ENCODE measurements at regions not wholly inside any gene's neighbourhood (a gene's known extent, or its start where the extent isn't known, plus 50 kb on each side); places are given as distances from the start of the nearest gene placed in this dataset.
"Not testable (repeated sequence)": the region's sequence is repeated elsewhere in the genome, so short reads cannot be mapped to it uniquely, and the experiment has no call there.

- DNase-seq (ENCODE audit: low read depth), result not testable (repeated sequence)
These were observed 190.7 kb downstream of the TTC6 start for GRCh38 chr14:37786114-37786625.

DNA sequence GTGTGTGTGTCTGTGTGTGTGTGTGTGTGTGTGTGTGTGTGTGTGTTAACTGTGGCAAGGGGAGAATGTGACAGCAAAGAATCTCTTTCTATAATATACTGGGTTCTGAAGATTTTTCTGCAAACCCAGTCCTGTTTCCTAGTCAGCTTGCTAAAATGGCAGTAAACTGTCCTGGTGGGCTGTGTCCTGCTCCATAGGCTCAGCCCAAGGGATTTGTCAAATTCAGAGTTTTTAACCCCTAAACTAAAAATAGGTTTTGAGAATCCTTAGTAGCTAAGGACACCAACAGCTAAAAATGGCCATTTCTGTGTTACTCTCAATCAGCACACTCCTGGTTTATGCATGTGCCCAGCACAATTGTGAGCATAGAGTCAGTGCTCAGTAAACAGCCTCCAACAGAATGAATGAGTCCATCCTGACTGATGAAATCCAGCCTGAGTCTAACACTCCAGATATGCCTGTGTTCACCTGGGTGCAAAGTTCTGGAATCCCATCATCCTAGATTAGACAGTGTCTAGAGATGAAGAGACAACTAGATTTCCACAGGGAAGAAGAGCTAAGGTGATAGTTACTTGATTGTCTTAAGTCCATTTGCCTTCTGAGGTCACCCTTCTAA lies 192.6 kb downstream of the TTC6 start:
- DNase-seq (ENCODE audit: low read depth), result no peak

DNA sequence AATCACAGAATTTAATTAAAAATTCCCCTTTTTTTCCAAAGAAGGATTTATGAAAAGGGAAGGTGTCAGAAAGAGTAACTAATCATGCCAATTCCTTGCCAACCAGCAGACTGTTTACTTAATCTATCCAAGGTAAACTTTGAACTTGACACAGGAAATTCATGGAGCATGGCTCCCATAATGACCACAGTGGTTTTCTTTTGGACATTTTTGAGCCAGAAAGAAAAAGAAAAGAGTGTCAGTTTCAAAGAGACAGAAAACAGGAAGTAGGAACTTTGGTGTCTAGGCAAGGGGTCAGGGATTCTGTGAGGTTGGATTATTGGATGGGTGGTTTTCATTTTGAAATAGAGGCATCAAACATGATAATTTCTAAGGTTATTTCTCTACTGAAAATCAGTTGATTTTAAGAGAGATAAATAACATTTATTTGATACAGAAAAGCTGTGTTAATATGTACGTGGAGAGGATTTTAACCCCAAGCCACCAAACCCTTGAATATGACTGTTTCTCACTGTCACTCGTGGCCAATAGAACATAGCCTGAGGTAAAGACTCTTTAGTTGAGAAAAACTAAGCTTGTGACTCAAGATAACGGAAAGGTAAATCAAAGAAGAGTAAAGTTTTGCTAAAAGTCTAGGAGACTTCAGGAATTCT lies 196.1 kb downstream of the TTC6 start:
- DNase-seq (ENCODE audit: low read depth), result no peak

GRCh38 chr14:37792124-37792523 lies 196.7 kb downstream of the TTC6 start:
- DNase-seq (ENCODE audit: low read depth), result no peak

- DNase-seq (ENCODE audit: low read depth), result no peak
These were observed 201.4 kb downstream of the TTC6 start for GRCh38 chr14:37796703-37797416.

DNA sequence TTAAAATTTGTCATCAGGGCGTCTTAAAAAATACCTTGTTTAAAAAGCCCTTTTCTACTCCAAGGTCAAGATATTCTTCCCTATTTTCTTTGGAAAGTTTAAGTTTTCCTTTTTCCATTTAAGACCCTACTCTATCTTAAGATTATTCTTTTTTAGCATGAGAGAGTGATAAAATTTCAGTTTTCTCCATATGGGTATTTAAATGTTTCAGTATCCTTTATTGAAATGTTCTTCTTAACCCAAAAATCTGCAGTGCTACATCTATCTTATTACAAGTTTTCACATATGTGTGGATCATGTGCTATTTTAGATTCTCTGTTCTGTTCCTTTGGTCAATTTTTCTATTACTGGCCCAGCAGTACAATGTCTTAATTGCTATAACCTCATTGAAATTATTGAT lies 202.2 kb downstream of the TTC6 start:
- no peak for DNase-seq (ENCODE audit: low read depth)

GRCh38 chr14:37807722-37808121 lies 212.3 kb downstream of the TTC6 start:
- no peak for DNase-seq (ENCODE audit: low read depth)

DNA sequence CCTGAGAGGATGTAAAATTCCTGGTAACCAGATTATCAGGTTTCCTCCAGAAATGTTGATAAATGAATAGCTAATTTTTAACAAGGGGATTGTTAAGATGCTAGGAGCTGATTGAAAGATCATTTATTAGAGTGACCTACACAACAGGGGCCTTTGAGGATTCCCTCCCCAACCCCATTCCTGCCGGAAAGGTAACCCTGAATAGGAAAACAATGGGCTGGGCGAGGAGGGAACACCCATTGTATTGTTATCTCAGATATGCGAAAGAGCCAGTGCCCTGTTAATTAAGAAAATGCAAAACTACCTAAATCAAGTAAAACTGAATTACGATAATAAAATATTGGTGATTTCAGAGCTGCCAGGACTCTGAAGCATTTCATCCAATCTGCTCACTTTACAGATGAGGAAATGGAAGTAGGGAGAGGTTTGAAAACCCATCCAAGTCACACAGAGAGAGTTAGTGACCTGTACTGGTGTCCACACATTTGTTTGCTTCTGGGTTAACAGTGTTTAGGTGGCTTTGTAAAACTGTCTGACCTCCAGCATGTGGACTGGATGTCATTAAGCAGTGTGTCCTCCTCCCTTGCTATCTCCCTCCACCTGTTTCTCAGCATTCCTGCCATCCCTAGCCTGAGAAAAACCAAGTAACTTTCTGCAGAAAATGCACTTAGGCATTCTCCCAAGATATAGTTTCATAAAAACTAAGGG lies 214.8 kb downstream of the TTC6 start:
- no peak for DNase-seq (ENCODE audit: low read depth)

- no peak for DNase-seq (ENCODE audit: low read depth)
These were observed 218.3 kb downstream of the TTC6 start for GRCh38 chr14:37813732-37814131.

DNA sequence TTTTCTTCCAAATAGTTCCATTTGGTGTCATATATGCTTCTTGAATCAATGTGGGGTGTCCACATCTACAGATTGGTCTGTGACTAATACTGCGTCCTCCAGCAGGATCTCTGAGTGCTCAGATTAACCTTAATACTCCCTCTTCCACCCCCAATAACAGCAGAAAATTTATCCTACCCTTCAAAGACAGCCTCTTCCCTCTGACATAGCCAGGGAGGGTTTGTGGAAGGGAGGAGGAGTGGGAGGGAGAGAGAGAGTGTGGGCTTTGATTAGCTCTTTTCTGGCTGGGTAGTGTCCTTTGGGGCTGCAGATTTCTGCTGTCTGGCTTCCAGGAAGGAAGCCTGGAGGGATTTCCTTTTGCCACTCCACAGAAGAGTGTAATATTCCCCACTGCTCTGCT lies 220.7 kb downstream of the TTC6 start:
- no peak for DNase-seq (ENCODE audit: low read depth)

DNA sequence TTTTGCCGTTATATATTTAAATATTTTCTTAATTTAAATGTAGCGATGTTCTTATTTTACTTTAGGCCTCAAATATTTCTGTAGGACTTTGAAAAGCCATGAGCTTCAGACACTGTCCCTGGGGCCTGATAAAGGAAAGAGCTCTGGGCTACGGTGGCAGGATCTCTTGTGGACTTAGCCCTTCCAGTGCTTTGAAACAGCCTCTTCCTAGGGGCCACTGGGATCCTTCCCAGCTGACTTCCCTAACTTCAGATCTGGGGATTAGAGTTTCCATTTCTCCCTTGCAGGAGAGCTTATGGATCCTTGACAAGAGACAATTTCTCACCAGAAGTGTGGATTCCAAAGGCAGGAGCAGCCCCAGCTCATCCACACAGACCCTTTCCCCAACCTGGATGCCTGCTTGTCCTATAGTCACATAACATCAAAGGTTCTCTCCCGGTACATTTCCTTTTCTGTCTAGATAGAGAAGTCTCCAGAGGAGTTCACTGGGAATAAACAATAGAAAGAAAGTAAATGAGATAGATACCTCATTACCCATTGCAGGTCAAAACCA lies 221.4 kb downstream of the TTC6 start:
- no peak for DNase-seq (ENCODE audit: low read depth)

- peak; percentile 60 for DNase-seq (ENCODE audit: low read depth)
These were observed 224.0 kb downstream of the TTC6 start for GRCh38 chr14:37819155-37820015.

GRCh38 chr14:37820810-37821209 lies 225.4 kb downstream of the TTC6 start:
- DNase-seq (ENCODE audit: low read depth), result not testable (repeated sequence)

GRCh38 chr14:37824939-37825712 lies 229.7 kb downstream of the TTC6 start:
- no peak for DNase-seq (ENCODE audit: low read depth)

DNA sequence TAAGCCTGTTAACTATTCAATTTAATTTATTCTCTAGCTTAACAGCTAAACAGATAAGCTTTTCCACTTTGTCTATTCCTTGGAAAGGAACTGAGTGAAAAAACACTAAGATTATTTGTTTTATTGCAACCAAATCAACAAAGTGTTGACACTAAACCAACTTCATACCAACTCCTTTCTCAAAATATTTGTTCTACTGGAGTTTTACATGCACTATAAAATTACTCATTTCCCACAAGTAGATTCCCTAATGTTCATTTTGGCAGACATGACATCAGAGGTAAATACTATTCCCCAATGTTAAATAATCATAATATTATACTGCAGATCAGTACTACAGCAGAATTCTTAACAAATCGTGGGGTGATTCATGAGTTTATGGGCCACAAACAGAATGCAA lies 231.4 kb downstream of the TTC6 start:
- DNase-seq (ENCODE audit: low read depth), result no peak

- DNase-seq (ENCODE audit: low read depth), result no peak
These were observed 234.8 kb downstream of the TTC6 start for GRCh38 chr14:37830271-37830670.

GRCh38 chr14:37834275-37834674 lies 238.8 kb downstream of the TTC6 start:
- DNase-seq (ENCODE audit: low read depth), result no peak

- DNase-seq (ENCODE audit: low read depth), result not testable (repeated sequence)
These were observed 243.3 kb downstream of the TTC6 start for GRCh38 chr14:37838778-37839177.

DNA sequence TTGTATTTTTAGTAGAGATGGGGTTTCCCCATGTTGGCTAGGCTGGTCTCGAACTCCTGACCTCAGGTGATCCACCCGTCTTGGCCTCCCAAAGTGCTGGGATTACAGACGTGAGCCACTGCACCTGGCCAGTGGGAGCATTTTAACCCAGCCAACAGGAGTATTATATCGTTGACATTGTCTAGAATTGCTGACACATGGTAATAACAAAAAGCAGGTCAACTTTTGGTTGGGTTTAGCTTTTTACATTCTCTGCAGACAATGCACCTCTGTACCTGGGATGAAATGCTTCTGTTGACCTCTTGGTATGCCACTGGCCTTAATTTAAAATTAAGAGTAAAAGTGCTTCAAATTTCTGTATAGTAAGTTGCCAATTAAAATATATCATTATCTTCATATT lies 245.6 kb downstream of the TTC6 start:
- DNase-seq (ENCODE audit: low read depth), result not testable (repeated sequence)

DNA sequence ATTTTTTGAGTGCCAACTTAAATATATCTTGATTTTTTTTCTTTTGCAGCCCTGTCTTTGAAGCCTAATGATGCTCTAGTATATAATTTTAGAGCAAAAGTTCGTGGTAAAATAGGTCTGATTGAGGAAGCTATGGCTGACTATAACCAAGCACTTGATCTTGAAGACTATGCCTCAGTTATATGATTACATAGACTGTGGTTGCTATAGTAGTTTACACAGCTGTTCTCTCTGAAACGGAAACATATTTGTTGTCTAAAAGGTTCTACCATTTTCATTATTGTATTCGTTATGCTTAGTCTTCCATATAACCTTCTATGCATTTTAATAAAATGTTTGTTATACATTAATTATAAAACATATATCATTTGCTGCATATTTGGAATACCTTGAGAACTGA lies 246.7 kb downstream of the TTC6 start:
- no peak for DNase-seq (ENCODE audit: low read depth)

Measured in fibroblast of gingiva (primary cell).